ENCODE measurements at regions not wholly inside any gene's neighbourhood (a gene's known extent, or its start where the extent isn't known, plus 50 kb on each side); places are given as distances from the start of the nearest gene placed in this dataset.

GRCh38 chr12:104858611-104859543 lies 99.2 kb downstream of the SLC41A2 start:
- no peak for DNase-seq

- no peak for DNase-seq
Measured at GRCh38 chr12:104856531-104856930, 101.6 kb downstream of the SLC41A2 start.

- DNase-seq: no peak
Measured at GRCh38 chr12:104855599-104855998, 102.5 kb downstream of the SLC41A2 start.

GRCh38 chr12:104852896-104853295 lies 105.2 kb downstream of the SLC41A2 start:
- no peak for DNase-seq

- no peak for DNase-seq
Measured at GRCh38 chr12:104852102-104852501, 106.0 kb downstream of the SLC41A2 start.

GRCh38 chr12:104850781-104851180 lies 107.3 kb downstream of the SLC41A2 start:
- DNase-seq: no peak

- DNase-seq: no peak
Measured at GRCh38 chr12:104846056-104846767, 111.9 kb downstream of the SLC41A2 start.

- DNase-seq: no peak
Measured at GRCh38 chr12:104844123-104844522, 114.0 kb downstream of the SLC41A2 start.

- no peak for DNase-seq
Measured at GRCh38 chr12:104840262-104840661, 117.8 kb downstream of the SLC41A2 start.

- DNase-seq: no peak
Measured at GRCh38 chr12:104835317-104835716, 122.8 kb downstream of the SLC41A2 start.

GRCh38 chr12:104834607-104835006 lies 123.5 kb downstream of the SLC41A2 start:
- no peak for DNase-seq

GRCh38 chr12:104833756-104834155 lies 124.3 kb downstream of the SLC41A2 start:
- DNase-seq: no peak

- DNase-seq: no peak
Measured at GRCh38 chr12:104828015-104828414, 130.1 kb downstream of the SLC41A2 start.

GRCh38 chr12:104827587-104827986 lies 130.5 kb downstream of the SLC41A2 start:
- DNase-seq: peak in 1 of 2 experiments; percentile 33

GRCh38 chr12:104825408-104825807 lies 132.7 kb downstream of the SLC41A2 start:
- no peak for DNase-seq

- no peak for DNase-seq
Measured at GRCh38 chr12:104823985-104824461, 134.1 kb downstream of the SLC41A2 start.

GRCh38 chr12:104822941-104823340 lies 135.1 kb downstream of the SLC41A2 start:
- DNase-seq: no peak

- DNase-seq: no peak
Measured at GRCh38 chr12:104816845-104817503, 141.1 kb downstream of the SLC41A2 start.

GRCh38 chr12:104815935-104816334 lies 142.2 kb downstream of the SLC41A2 start:
- no peak for DNase-seq

- DNase-seq: no peak
Measured at GRCh38 chr12:104814944-104815343, 143.1 kb downstream of the SLC41A2 start.

All from activated T-cell treated with anti-CD3 and anti-CD28 coated beads, Interleukin-2, amount 50 U/mL, for 48 hours (primary cell).